CD4-positive, alpha-beta T cell (primary cell): ENCODE measurements at regions not wholly inside any gene's neighbourhood (a gene's known extent, or its start where the extent isn't known, plus 50 kb on each side); places are given as distances from the start of the nearest gene placed in this dataset.

Experiments
- ATAC-seq: fragments of 200-7000 bp; cut with Tn5 transposase; one replicate; pipeline ENCODE4 v1.10.0; 2022; ENCODE audit warnings: mild to moderate bottlenecking; ENCODE audit not compliant: poor library complexity
- CTCF ChIA-PET: fragments of 350-600 bp; sonication (Branson Sonifier 250); formaldehyde crosslinking; loops from one replicate; lab custom pipeline; 2021; ENCODE audit warnings: antibody characterized with exemption, inconsistent platforms; lab: Charles Lee
- POLR2A ChIA-PET: fragments of 350-600 bp; sonication (Branson Sonifier 250); formaldehyde crosslinking; loops from one replicate; lab custom pipeline; 2021; ENCODE audit warnings: antibody characterized with exemption, inconsistent platforms; lab: Charles Lee
- DNase-seq, 14 experiments: peaks; one replicate each; pipeline ENCODE4 v3.0.0-alpha.2; 2013 to 2020; ENCODE audit warnings: mixed read lengths in 2 of 14
- H3K27ac ChIP-seq, 2 donors: one replicate each; pipeline versions ENCODE4 v1.5.1 to v1.7.0; 2013; ENCODE audit warnings: low read length in 2 of 2, low read depth in 1 of 2, mild to moderate bottlenecking in 1 of 2
- H3K27me3 ChIP-seq, 2 experiments: 1 replicate in 1 of 2; 2 replicates in 1 of 2; pipeline versions ENCODE4 v1.6.1 to v1.7.0; 2013; ENCODE audit warnings: low read length in 2 of 2, control low read depth in 1 of 2, mild to moderate bottlenecking in 1 of 2, moderate library complexity in 1 of 2; ENCODE audit not compliant: insufficient read depth in 2 of 2, control insufficient read depth in 1 of 2
- H3K36me3 ChIP-seq: one replicate; pipeline ENCODE4 v1.6.1; 2013; ENCODE audit warnings: low read length, control low read depth; ENCODE audit not compliant: insufficient read depth
- H3K4me1 ChIP-seq: one replicate; pipeline ENCODE4 v1.6.1; 2013; ENCODE audit warnings: low read length, control low read depth; ENCODE audit not compliant: insufficient read depth
- H3K4me3 ChIP-seq: one replicate; pipeline ENCODE4 v1.5.1; 2013; ENCODE audit warnings: mild to moderate bottlenecking, low read length, moderate library complexity
- H3K9me3 ChIP-seq, 2 experiments: 1 replicate in 1 of 2; 2 replicates in 1 of 2; pipeline versions ENCODE4 v1.6.1 to v1.7.0; 2013; ENCODE audit warnings: low read length in 2 of 2, mild to moderate bottlenecking in 2 of 2, control low read depth in 1 of 2, moderate library complexity in 1 of 2; ENCODE audit not compliant: control insufficient read depth in 1 of 2, insufficient read depth in 1 of 2
- H3K27ac Mint-ChIP-seq: one replicate; pipeline ENCODE4 v1.8.0; 2020; ENCODE audit warnings: mixed read lengths
- H3K27me3 Mint-ChIP-seq: one replicate; pipeline ENCODE4 v1.8.0; 2021; ENCODE audit warnings: mixed read lengths
- H3K36me3 Mint-ChIP-seq: one replicate; pipeline ENCODE4 v1.8.0; 2021; ENCODE audit warnings: low read depth, mixed read lengths
- H3K4me1 Mint-ChIP-seq: one replicate; pipeline ENCODE4 v1.8.0; 2021; ENCODE audit warnings: low read depth, mixed read lengths
- H3K4me3 Mint-ChIP-seq: one replicate; pipeline ENCODE4 v1.8.0; 2020; ENCODE audit warnings: mild to moderate bottlenecking, mixed read lengths
- H3K9me3 Mint-ChIP-seq: one replicate; pipeline ENCODE4 v1.8.0; 2020; ENCODE audit warnings: mixed read lengths
- CTCF ChIP-seq: fragments of 200-600 bp; IDR thresholded peaks from one replicate; pipeline ENCODE4 v1.8.0; 2022; ENCODE audit warnings: antibody characterized with exemption, mild to moderate bottlenecking
- intact Hi-C, 2 experiments: fragments of 100-400 bp; cut with DNase I in 1 of 2; cut with micrococcal nuclease in 1 of 2; formaldehyde crosslinking; loops; one replicate each; pipeline versions ENCODE4 v1.15.1 to v1.9.0; 2023 to 2025; cut with DNase I, micrococcal nuclease

GRCh38 chr2:156001851-156002250, 330.7 kb downstream of the NR4A2 start:
- no peak for TF ChIP-seq CTCF
- ATAC-seq (no peak), DNase-seq (no peak)
- H3K27me3 Mint-ChIP-seq, result no peaks in the 10 kb centered on the region
- Histone ChIP-seq H3K36me3 (no peaks in the 10 kb centered on the region), H3K4me3 (no peak overlapping the region), H3K9me3 (peaks cover 0 to 10% of the 10 kb centered on the region in 2 experiments), H3K4me1 (no peaks in the 10 kb centered on the region), H3K27me3 (no peaks in the 10 kb centered on the region), H3K27ac (no peak overlapping the region)
- POLR2A ChIA-PET, result no interaction called here
- H3K4me1 Mint-ChIP-seq, result no peaks in the 10 kb centered on the region
- no peaks in the 10 kb centered on the region for H3K9me3 Mint-ChIP-seq
- intact Hi-C loops, result no loop called here
- CTCF ChIA-PET, result no interaction called here
- no peak overlapping the region for H3K4me3 Mint-ChIP-seq
- no peaks in the 10 kb centered on the region for H3K36me3 Mint-ChIP-seq
- no peak overlapping the region for H3K27ac Mint-ChIP-seq

- Histone ChIP-seq H3K27ac (no peak overlapping the region), H3K36me3 (no peaks in the 10 kb centered on the region), H3K27me3 (no peaks in the 10 kb centered on the region), H3K4me3 (no peak overlapping the region), H3K4me1 (no peaks in the 10 kb centered on the region), H3K9me3 (no peaks in the 10 kb centered on the region)
- no peaks in the 10 kb centered on the region for H3K4me1 Mint-ChIP-seq
- H3K9me3 Mint-ChIP-seq, result no peaks in the 10 kb centered on the region
- no peak for ATAC-seq
- no peak overlapping the region for H3K27ac Mint-ChIP-seq
- H3K4me3 Mint-ChIP-seq, result no peak overlapping the region
- no peak for TF ChIP-seq CTCF
- ChIA-PET CTCF (interaction anchor here (1.6 kb wide), 1 partner anchor 18 kb away, joined by 5 read pairs; no protein-coding TSS in a partner anchor), POLR2A (no interaction called here)
- intact Hi-C loops, result no loop called here
- no peaks in the 10 kb centered on the region for H3K36me3 Mint-ChIP-seq
- no peaks in the 10 kb centered on the region for H3K27me3 Mint-ChIP-seq
- no peak for DNase-seq
These were observed 335.0 kb downstream of the NR4A2 start for GRCh38 chr2:155997538-155997937.

GRCh38 chr2:155994315-155994714, 338.2 kb downstream of the NR4A2 start:
- Mint-ChIP-seq H3K36me3 (no peaks in the 10 kb centered on the region), H3K27me3 (no peaks in the 10 kb centered on the region), H3K4me1 (no peaks in the 10 kb centered on the region), H3K27ac (no peak overlapping the region), H3K9me3 (no peaks in the 10 kb centered on the region), H3K4me3 (no peak overlapping the region)
- Histone ChIP-seq H3K9me3 (no peaks in the 10 kb centered on the region), H3K4me3 (no peak overlapping the region), H3K4me1 (no peaks in the 10 kb centered on the region), H3K27ac (no peak overlapping the region), H3K36me3 (no peaks in the 10 kb centered on the region), H3K27me3 (no peaks in the 10 kb centered on the region)
- POLR2A ChIA-PET, result no interaction called here
- TF ChIP-seq CTCF, result no peak
- intact Hi-C loops, result no loop called here
- DNase-seq, result no peak
- CTCF ChIA-PET, result no interaction called here
- no peak for ATAC-seq
